Right atrium auricular region (tissue), 2 donors: ENCODE measurements at regions not wholly inside any gene's neighbourhood (a gene's known extent, or its start where the extent isn't known, plus 50 kb on each side); places are given as distances from the start of the nearest gene placed in this dataset.

Experiments
- DNase-seq: peaks from one replicate; pipeline ENCODE4 v3.0.0-alpha.2; 2019; ENCODE audit warnings: low spot score
- H3K27ac ChIP-seq, 2 donors: fragments of 200-600 bp; sonication (generic); 1 replicate in 1 of 2; 2 replicates in 1 of 2; pipeline ENCODE4 v1.5.1; 2016 to 2019
- H3K27me3 ChIP-seq, 2 donors: fragments of 200-600 bp; sonication (generic); one replicate each; pipeline versions ENCODE4 v1.5.1 to v1.6.0; 2017 to 2019
- H3K36me3 ChIP-seq: fragments of 200-600 bp; sonication (generic); one replicate; pipeline ENCODE4 v1.5.1; 2016
- H3K4me1 ChIP-seq, 2 donors: fragments of 200-600 bp; sonication (generic); one replicate each; pipeline versions ENCODE4 v1.5.1 to v1.6.0; 2017 to 2019
- H3K4me3 ChIP-seq, 2 donors: fragments of 200-600 bp; sonication (generic); 1 replicate in 1 of 2; 2 replicates in 1 of 2; pipeline ENCODE4 v1.5.1; 2017 to 2019; ENCODE audit warnings: mild to moderate bottlenecking in 1 of 2, moderate library complexity in 1 of 2
- H3K9me3 ChIP-seq, 2 donors: fragments of 200-600 bp; sonication (generic); one replicate each; pipeline ENCODE4 v1.5.1; 2019
- TF ChIP-seq, protein P1 (sequence below), 2 donors: fragments of 200-600 bp; sonication (generic); IDR thresholded peaks; one replicate each; pipeline ENCODE4 v1.5.1; 2019; ENCODE audit warnings: antibody characterized with exemption in 2 of 2

DNA sequence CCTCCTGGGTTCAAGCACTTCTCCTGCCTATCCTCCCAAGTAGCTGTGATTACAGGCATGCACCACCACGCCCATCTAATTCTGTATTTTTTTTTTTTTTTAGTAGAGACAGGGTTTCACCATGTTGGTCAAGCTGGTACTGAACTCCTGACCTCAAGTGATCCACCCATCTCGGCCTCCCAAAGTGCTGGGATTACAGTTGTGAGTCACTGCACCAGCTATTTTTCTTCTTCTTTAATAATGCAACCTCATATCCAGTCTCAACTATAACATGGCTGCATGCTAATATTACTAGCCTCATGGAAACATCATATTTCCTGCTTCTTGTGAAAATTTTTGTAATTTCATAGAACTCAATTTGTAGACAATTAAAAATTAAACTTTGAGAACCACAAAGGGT, 706.5 kb downstream of the KCTD8 start:
- Histone ChIP-seq H3K27ac (no peak overlapping the region), H3K36me3 (no peaks in the 10 kb centered on the region), H3K4me3 (no peak overlapping the region), H3K4me1 (no peaks in the 10 kb centered on the region), H3K27me3 (no peaks in the 10 kb centered on the region), H3K9me3 (no peaks in the 10 kb centered on the region)
- no peak for DNase-seq
- TF ChIP-seq, protein P1, sequence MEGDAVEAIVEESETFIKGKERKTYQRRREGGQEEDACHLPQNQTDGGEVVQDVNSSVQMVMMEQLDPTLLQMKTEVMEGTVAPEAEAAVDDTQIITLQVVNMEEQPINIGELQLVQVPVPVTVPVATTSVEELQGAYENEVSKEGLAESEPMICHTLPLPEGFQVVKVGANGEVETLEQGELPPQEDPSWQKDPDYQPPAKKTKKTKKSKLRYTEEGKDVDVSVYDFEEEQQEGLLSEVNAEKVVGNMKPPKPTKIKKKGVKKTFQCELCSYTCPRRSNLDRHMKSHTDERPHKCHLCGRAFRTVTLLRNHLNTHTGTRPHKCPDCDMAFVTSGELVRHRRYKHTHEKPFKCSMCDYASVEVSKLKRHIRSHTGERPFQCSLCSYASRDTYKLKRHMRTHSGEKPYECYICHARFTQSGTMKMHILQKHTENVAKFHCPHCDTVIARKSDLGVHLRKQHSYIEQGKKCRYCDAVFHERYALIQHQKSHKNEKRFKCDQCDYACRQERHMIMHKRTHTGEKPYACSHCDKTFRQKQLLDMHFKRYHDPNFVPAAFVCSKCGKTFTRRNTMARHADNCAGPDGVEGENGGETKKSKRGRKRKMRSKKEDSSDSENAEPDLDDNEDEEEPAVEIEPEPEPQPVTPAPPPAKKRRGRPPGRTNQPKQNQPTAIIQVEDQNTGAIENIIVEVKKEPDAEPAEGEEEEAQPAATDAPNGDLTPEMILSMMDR (IDR thresholded peaks at IDR 0.05): no peak

DNA sequence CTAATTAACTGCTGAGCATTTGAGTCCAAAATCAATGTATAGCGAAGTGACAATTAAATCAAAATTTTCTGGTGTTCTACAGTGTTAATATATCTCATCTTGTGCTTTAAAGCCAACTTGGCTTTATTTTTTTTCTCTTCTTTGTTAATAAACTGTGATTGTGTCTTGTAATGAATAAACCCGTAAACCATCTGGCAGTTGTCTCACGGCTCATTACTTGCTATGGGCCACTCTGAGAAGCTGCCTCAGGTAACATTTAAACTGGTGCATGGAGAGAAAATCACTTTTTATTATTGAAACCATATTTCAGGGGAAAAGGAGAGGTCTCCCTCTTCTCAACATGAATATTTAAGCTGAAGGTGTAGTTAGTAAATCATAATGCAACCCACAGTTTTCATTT, 694.0 kb downstream of the KCTD8 start:
- Histone ChIP-seq H3K36me3 (no peaks in the 10 kb centered on the region), H3K4me1 (no peaks in the 10 kb centered on the region), H3K27ac (no peak overlapping the region), H3K9me3 (no peaks in the 10 kb centered on the region), H3K27me3 (no peaks in the 10 kb centered on the region), H3K4me3 (no peak overlapping the region)
- no peak for DNase-seq
- TF ChIP-seq, protein P1 (IDR thresholded peaks at IDR 0.05): no peak

DNA sequence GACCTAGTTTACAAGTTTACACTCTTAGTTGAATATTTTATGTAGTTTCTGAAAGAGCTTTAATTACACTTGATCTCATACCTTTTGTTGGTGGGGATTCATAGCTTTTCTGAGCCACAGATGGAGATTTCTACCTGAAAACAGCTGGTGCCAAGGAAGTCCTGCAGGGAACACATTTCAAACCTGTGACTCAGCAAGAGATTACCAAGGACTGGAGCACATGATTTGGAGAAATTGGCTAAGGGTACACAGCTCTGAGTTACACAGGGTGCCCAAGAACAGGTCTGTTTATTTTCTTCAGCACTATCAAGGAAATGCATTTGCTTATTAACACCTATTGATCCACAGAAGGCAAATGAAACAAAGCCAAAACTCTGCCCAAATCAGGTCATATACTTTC, 691.5 kb downstream of the KCTD8 start:
- Histone ChIP-seq H3K4me1 (no peaks in the 10 kb centered on the region), H3K4me3 (no peak overlapping the region), H3K27me3 (no peaks in the 10 kb centered on the region), H3K36me3 (no peaks in the 10 kb centered on the region), H3K27ac (no peak overlapping the region), H3K9me3 (no peaks in the 10 kb centered on the region)
- TF ChIP-seq, protein P1 (IDR thresholded peaks at IDR 0.05): no peak
- no peak for DNase-seq

DNA sequence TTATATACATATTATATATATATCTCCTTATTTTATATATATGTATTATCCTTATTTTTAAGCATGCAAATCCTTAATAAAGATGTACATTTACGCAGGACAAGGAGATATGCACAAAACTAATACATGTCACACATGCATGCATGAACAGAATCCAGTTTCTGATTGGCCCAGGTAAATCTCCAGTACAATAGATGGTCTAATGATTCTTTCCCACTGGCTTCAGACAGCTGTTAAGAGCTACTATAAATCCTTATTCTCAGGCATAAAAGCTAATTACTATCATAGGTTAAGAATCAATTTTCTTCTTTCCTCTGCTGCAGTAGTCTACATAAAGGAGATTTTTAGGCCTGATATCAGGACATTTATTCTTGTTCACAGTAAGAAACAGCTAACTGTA, 689.8 kb downstream of the KCTD8 start:
- H3K9me3 ChIP-seq: no peaks in the 10 kb centered on the region
- no peak overlapping the region for H3K4me3 ChIP-seq
- no peak overlapping the region for H3K27ac ChIP-seq
- no peaks in the 10 kb centered on the region for H3K27me3 ChIP-seq
- no peaks in the 10 kb centered on the region for H3K36me3 ChIP-seq
- H3K4me1 ChIP-seq: no peaks in the 10 kb centered on the region
- TF ChIP-seq, protein P1 (IDR thresholded peaks at IDR 0.05): no peak
- no peak for DNase-seq

DNA sequence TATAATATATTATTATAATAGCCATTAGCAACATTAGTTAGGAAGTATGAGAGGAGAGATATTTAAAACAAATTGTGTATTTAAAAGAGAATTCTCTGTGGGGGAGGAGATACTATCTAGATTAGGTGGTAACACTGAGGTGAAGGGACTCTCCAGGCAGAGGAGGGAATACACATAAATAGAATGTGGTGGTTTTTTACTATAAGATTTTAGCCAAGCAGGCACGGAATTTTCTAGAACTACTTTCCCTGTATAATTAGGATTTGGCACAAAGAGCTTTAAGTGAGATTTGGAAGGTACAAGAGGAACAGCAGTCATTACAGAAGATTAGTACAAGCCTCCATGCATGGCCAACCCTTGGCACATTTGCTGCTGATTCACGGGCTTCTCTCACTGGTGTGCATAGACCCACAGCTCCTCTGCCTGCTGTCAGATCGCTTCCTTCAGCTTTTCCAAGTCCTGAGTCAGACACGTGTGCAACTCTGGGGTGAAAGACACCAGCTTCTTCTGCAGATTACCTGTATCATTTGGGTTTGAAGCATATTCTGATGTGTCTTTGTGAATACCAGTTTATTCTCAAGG, 685.5 kb downstream of the KCTD8 start:
- no peak overlapping the region for H3K4me3 ChIP-seq
- no peaks in the 10 kb centered on the region for H3K27me3 ChIP-seq
- no peaks in the 10 kb centered on the region for H3K4me1 ChIP-seq
- TF ChIP-seq, protein P1 (IDR thresholded peaks at IDR 0.05): no peak
- H3K27ac ChIP-seq: no peak overlapping the region
- H3K36me3 ChIP-seq: no peaks in the 10 kb centered on the region
- no peak for DNase-seq
- no peaks in the 10 kb centered on the region for H3K9me3 ChIP-seq

DNA sequence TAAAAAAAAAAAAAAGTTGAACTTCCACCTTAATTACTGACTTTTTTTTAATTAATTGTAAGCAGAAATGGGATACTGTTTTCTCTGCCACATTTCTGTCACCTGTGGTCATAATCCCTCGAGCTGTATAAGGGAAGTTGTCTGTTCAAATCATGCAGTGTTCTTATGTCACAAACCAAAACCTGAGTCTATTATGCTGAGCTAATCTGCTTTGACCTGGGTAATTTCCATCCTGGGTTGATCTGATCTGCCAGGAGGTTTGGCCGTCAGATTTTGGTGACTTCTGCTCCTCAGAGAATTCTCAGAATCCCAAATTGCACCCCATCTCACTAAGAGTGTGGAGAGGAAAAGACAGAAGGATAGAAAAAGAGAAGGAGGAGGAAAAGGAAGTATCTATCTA, 683.1 kb downstream of the KCTD8 start:
- DNase-seq: no peak
- H3K4me1 ChIP-seq: no peaks in the 10 kb centered on the region
- no peaks in the 10 kb centered on the region for H3K27me3 ChIP-seq
- no peaks in the 10 kb centered on the region for H3K9me3 ChIP-seq
- TF ChIP-seq, protein P1 (IDR thresholded peaks at IDR 0.05): no peak
- H3K4me3 ChIP-seq: no peak overlapping the region
- H3K27ac ChIP-seq: no peak overlapping the region
- H3K36me3 ChIP-seq: no peaks in the 10 kb centered on the region
